Caki2 (cell line): ENCODE measurements at regions not wholly inside any gene's neighbourhood (a gene's known extent, or its start where the extent isn't known, plus 50 kb on each side); places are given as distances from the start of the nearest gene placed in this dataset.
A peak's percentile ranks its signal among the peaks of the same experiment; 100 is the strongest.

Experiments used
- DNase-seq: peaks from one replicate; pipeline ENCODE4 v3.0.0-alpha.2; 2015; ENCODE audit warnings: low read depth
- in situ Hi-C: cut with HindIII; loops from 2 replicates; pipeline ENCODE4 v1.10.0; 2016; ENCODE audit warnings: low sequenced_read_pairs, low pct_unique_long_range_greater_than_20kb, mixed read lengths

GRCh38 chr3:147572970-147573340 is 163.8 kb downstream of the ZIC1 start:
- in situ Hi-C loops, result no loop called here
- DNase-seq, result peak; percentile 60

- in situ Hi-C loops, result no loop called here
- DNase-seq, result no peak
Measured at GRCh38 chr3:147574621-147575020, 165.5 kb downstream of the ZIC1 start.

- in situ Hi-C loops, result no loop called here
- no peak for DNase-seq
Measured at GRCh38 chr3:147575391-147575790, 166.2 kb downstream of the ZIC1 start.

GRCh38 chr3:147582642-147583041 is 173.5 kb downstream of the ZIC1 start:
- in situ Hi-C loops, result no loop called here
- DNase-seq, result no peak

GRCh38 chr3:147589016-147589415 is 179.9 kb downstream of the ZIC1 start:
- in situ Hi-C loops, result no loop called here
- DNase-seq, result no peak

- DNase-seq, result no peak
- in situ Hi-C loops, result no loop called here
Measured at GRCh38 chr3:147604136-147604535, 195.0 kb downstream of the ZIC1 start.

GRCh38 chr3:147613725-147614124 is 204.6 kb downstream of the ZIC1 start:
- in situ Hi-C loops, result no loop called here
- no peak for DNase-seq

GRCh38 chr3:147614210-147614609 is 205.0 kb downstream of the ZIC1 start:
- no peak for DNase-seq
- in situ Hi-C loops, result no loop called here

- in situ Hi-C loops, result no loop called here
- no peak for DNase-seq
Measured at GRCh38 chr3:147615035-147615434, 205.9 kb downstream of the ZIC1 start.

GRCh38 chr3:147616998-147617619 is 207.9 kb downstream of the ZIC1 start:
- peak; percentile 12 for DNase-seq
- in situ Hi-C loops, result no loop called here

- in situ Hi-C loops, result no loop called here
- no peak for DNase-seq
Measured at GRCh38 chr3:147618691-147619090, 209.5 kb downstream of the ZIC1 start.

GRCh38 chr3:147619921-147620560 is 210.9 kb downstream of the ZIC1 start:
- in situ Hi-C loops, result no loop called here
- no peak for DNase-seq

GRCh38 chr3:147620906-147621305 is 211.7 kb downstream of the ZIC1 start:
- in situ Hi-C loops, result no loop called here
- no peak for DNase-seq

- in situ Hi-C loops, result no loop called here
Measured at GRCh38 chr3:147630921-147631415, 221.8 kb downstream of the ZIC1 start.

GRCh38 chr3:147640781-147641180 is 231.6 kb downstream of the ZIC1 start:
- in situ Hi-C loops, result no loop called here
- no peak for DNase-seq

More at GRCh38 chr3:147630921-147631415, 221.8 kb downstream of the ZIC1 start:
- no peak for DNase-seq

GRCh38 chr3:147645761-147646160 is 236.6 kb downstream of the ZIC1 start:
- DNase-seq, result no peak
- in situ Hi-C loops, result no loop called here

- in situ Hi-C loops, result no loop called here
- no peak for DNase-seq
Measured at GRCh38 chr3:147649475-147649874, 240.3 kb downstream of the ZIC1 start.

GRCh38 chr3:147651107-147651778 is 242.1 kb downstream of the ZIC1 start:
- DNase-seq, result no peak
- in situ Hi-C loops, result no loop called here

GRCh38 chr3:147652651-147653366 is 243.6 kb downstream of the ZIC1 start:
- in situ Hi-C loops, result no loop called here
- DNase-seq, result no peak
